RWPE1 (cell line): ENCODE measurements at regions not wholly inside any gene's neighbourhood (a gene's known extent, or its start where the extent isn't known, plus 50 kb on each side); places are given as distances from the start of the nearest gene placed in this dataset.

ENCODE experiments used
- CTCF ChIA-PET: fragments of 350-600 bp; sonication (Branson Sonifier 250); formaldehyde crosslinking; extraction: SDS; loops from one replicate; lab custom pipeline; 2021; lab: Yijun Ruan, JAX
- POLR2A ChIA-PET: fragments of 400-600 bp; formaldehyde crosslinking; extraction: SDS; loops from one replicate; lab custom pipeline; 2020; ENCODE audit warnings: antibody characterized with exemption; ENCODE audit not compliant: low non-redundant PET; lab: Yijun Ruan, JAX
- DNase-seq: peaks from one replicate; pipeline ENCODE4 v3.0.0; 2012; ENCODE audit warnings: low spot score
- H3K27ac ChIP-seq: fragments of 450-650 bp; 2 replicates; pipeline ENCODE4 v1.5.1; 2017
- TF ChIP-seq, protein P1 (sequence below): fragments of 450-650 bp; conservative IDR thresholded peaks from 2 replicates; pipeline ENCODE4 v1.5.1; 2017; ENCODE audit warnings: low read depth, mild to moderate bottlenecking

DNA sequence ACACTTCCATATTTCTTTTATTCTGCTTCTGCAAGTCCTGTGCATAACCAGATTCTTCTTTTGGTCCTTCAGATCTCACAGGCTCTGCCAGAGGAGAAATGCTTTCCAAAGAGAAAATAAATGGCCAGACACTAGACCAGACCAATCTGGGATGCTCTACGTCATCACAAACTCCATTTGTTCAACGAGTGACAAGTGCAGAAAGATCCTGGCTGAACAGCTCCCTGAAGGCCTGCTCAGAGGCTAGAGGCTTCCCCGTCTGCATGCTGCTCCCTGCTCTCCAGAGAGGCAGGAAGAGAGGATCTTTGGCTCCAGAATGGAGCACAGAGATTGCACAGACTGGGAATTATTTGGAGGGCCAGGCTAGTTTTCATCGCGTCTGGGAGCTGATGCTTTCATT is 232.7 kb downstream of the MAF start:
- ChIA-PET POLR2A (no interaction called here), CTCF (no interaction called here)
- H3K27ac ChIP-seq = no peak overlapping the region
- TF ChIP-seq, protein P1, sequence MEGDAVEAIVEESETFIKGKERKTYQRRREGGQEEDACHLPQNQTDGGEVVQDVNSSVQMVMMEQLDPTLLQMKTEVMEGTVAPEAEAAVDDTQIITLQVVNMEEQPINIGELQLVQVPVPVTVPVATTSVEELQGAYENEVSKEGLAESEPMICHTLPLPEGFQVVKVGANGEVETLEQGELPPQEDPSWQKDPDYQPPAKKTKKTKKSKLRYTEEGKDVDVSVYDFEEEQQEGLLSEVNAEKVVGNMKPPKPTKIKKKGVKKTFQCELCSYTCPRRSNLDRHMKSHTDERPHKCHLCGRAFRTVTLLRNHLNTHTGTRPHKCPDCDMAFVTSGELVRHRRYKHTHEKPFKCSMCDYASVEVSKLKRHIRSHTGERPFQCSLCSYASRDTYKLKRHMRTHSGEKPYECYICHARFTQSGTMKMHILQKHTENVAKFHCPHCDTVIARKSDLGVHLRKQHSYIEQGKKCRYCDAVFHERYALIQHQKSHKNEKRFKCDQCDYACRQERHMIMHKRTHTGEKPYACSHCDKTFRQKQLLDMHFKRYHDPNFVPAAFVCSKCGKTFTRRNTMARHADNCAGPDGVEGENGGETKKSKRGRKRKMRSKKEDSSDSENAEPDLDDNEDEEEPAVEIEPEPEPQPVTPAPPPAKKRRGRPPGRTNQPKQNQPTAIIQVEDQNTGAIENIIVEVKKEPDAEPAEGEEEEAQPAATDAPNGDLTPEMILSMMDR = no peak
- DNase-seq = no peak

GRCh38 chr16:79366635-79367034 is 233.9 kb downstream of the MAF start:
- H3K27ac ChIP-seq = no peak overlapping the region
- DNase-seq = no peak
- POLR2A ChIA-PET = no interaction called here
- TF ChIP-seq, protein P1 = no peak
- CTCF ChIA-PET = no interaction called here

DNA sequence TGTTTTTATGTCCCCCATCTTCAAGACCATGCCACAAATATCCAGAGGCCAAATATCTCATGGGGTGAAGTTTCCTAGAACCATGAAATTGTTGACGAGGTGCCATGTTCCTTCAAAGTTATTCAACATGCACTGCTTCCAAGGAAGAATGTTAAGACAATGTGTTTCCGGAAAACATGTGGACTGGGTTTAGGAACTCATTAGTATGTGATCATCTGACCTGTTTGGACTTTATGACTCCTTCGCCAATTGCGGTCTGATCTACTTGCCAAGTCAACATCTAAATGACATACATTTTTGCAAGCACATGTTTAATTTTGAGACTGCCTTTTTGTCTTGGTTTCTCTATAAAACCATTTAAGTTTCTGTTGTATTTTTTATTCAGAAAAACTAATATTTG is 234.8 kb downstream of the MAF start:
- TF ChIP-seq, protein P1 = no peak
- POLR2A ChIA-PET = no interaction called here
- H3K27ac ChIP-seq = no peak overlapping the region

GRCh38 chr16:79363484-79363883 is 237.1 kb downstream of the MAF start:
- no peak overlapping the region for H3K27ac ChIP-seq
- CTCF ChIA-PET = no interaction called here
- POLR2A ChIA-PET = no interaction called here
- TF ChIP-seq, protein P1 = no peak
- DNase-seq = no peak

More for the DNA sequence above, 234.8 kb downstream of the MAF start:
- CTCF ChIA-PET = no interaction called here
- DNase-seq = no peak

- no peak for DNase-seq
- H3K27ac ChIP-seq = no peak overlapping the region
- POLR2A ChIA-PET = no interaction called here
- CTCF ChIA-PET = interaction anchor here (0.5 kb wide), 1 partner anchor 246 kb away, joined by 4 read pairs; no protein-coding TSS in a partner anchor
- TF ChIP-seq, protein P1 = no peak
These were observed 237.5 kb downstream of the MAF start for GRCh38 chr16:79363035-79363434.

DNA sequence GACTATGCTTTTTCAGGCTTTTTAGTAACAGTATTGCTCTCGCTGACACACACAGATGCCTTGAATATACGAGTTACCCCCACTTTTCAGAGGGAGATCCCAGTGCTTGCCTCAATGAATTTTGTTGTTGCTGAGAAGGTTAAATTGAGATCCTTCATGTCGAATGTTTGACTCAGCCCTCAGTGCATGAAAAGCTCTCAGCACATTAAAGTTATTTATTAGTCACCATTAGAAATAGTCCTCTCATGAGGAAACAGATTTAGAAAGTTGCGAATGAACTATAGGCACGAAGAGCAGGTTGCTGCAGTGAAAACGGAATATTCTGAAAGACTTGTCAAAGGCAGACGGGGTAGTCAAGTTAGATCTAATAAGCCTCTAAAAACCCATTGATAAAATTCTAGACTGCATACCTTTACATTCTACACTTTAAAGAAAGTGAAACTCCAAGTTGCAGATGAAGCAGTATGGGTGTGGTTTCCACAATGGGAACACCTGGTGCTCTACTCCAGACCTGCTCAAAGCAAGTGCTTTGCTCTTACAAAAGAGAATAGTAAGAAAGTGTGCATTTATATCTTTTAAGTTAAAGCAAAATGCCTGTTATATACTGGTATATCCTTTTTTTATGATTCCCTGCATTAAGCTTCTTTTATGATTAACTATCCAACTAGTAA is 238.1 kb downstream of the MAF start:
- POLR2A ChIA-PET = no interaction called here
- CTCF ChIA-PET = interaction anchor here (0.5 kb wide), 1 partner anchor 247 kb away, joined by 4 read pairs; no protein-coding TSS in a partner anchor
- DNase-seq = no peak
- H3K27ac ChIP-seq = no peak overlapping the region
- TF ChIP-seq, protein P1 = no peak
